ENCODE measurements at regions not wholly inside any gene's neighbourhood (a gene's known extent, or its start where the extent isn't known, plus 50 kb on each side); places are given as distances from the start of the nearest gene placed in this dataset.

- Mint-ChIP-seq H3K36me3 (ENCODE audit: low read depth) (no peaks in the 10 kb centered on the region), H3K9me3 (no peaks in the 10 kb centered on the region), H3K4me3 (no peak overlapping the region), H3K27me3 (ENCODE audit: low read depth) (peaks cover 4% of the 10 kb centered on the region), H3K27ac (no peak overlapping the region), H3K4me1 (no peaks in the 10 kb centered on the region)
- no peak for TF ChIP-seq CTCF (IDR thresholded peaks at IDR 0.05; ENCODE audit: unreplicated experiment in 3 of 3)
Observed at GRCh38 chr10:17506390-17506789, 52.0 kb upstream of the ST8SIA6 start.

DNA sequence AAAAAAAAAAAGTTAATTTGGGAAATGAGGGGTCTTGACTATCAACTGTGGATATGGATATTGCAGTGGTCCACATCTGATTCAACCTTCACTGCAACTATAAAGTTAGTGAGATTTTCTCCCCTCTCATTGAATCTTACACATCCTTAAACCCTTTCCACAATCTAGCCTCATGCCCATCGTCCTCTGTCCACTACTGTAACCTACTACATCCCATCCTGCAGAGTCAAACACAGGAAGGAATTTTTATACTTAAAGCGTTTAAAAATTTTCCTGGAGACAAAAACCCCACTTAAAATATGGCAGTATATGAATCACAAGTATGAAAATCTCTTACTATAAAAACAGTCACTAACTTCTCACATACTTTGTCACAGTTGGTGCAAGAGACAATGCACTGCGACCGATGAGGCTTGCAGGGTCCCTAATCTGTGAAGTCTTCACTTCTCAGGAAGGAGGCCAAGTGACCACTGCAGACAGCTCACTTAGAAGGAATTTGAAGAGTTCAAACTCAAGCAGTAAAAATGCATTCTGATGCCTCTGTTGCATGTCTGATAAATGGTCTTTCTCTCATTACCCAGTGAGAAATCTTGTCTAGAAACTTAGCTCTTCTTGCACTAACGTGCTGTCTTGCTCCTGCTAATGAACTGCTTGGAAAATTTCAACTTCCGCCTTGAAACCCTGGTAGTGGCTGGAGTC is 50.3 kb upstream of the ST8SIA6 start:
- no peak overlapping the region for H3K27ac Mint-ChIP-seq
- no peak for TF ChIP-seq CTCF (IDR thresholded peaks at IDR 0.05; ENCODE audit: unreplicated experiment in 3 of 3)
- no peaks in the 10 kb centered on the region for H3K36me3 Mint-ChIP-seq (ENCODE audit: low read depth)
- H3K9me3 Mint-ChIP-seq, result no peaks in the 10 kb centered on the region
- no peak overlapping the region for H3K4me3 Mint-ChIP-seq
- no peaks in the 10 kb centered on the region for H3K4me1 Mint-ChIP-seq
- H3K27me3 Mint-ChIP-seq (ENCODE audit: low read depth), result peaks cover 4% of the 10 kb centered on the region
